ENCODE measurements at regions not wholly inside any gene's neighbourhood (a gene's known extent, or its start where the extent isn't known, plus 50 kb on each side); places are given as distances from the start of the nearest gene placed in this dataset.

DNA sequence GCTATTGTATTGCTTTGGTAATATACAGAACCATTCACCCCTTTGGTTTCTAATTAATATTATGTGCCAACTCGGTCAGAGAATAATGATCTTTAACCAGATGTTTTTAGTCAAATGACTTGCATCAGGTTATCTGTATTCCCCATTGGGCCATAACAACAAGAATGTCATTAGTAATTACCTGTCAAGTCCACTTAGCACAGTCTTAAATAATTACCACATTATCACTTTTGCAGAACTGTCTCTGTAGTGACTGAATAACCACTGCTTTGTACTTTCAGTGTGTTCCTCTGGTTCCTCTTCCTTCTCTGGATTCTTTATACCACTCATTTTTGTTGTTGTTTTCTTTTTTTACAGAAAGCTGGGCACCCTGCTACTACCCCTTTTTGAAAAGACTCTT is 257.7 kb upstream of the SPOCK3 start:
- TF ChIP-seq, protein P1, sequence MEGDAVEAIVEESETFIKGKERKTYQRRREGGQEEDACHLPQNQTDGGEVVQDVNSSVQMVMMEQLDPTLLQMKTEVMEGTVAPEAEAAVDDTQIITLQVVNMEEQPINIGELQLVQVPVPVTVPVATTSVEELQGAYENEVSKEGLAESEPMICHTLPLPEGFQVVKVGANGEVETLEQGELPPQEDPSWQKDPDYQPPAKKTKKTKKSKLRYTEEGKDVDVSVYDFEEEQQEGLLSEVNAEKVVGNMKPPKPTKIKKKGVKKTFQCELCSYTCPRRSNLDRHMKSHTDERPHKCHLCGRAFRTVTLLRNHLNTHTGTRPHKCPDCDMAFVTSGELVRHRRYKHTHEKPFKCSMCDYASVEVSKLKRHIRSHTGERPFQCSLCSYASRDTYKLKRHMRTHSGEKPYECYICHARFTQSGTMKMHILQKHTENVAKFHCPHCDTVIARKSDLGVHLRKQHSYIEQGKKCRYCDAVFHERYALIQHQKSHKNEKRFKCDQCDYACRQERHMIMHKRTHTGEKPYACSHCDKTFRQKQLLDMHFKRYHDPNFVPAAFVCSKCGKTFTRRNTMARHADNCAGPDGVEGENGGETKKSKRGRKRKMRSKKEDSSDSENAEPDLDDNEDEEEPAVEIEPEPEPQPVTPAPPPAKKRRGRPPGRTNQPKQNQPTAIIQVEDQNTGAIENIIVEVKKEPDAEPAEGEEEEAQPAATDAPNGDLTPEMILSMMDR (IDR thresholded peaks at IDR 0.05): no peak
- no peak for TF ChIP-seq EP300 (IDR thresholded peaks at IDR 0.05)
